ENCODE measurements at regions not wholly inside any gene's neighbourhood (a gene's known extent, or its start where the extent isn't known, plus 50 kb on each side); places are given as distances from the start of the nearest gene placed in this dataset.
"Not testable (repeated sequence)": the region's sequence is repeated elsewhere in the genome, so short reads cannot be mapped to it uniquely, and the experiment has no call there.

- TF ChIP-seq POLR2A (IDR thresholded peaks at IDR 0.05; ENCODE audit: low read depth); EP300 (IDR thresholded peaks at IDR 0.05): not testable (repeated sequence)
Measured at GRCh38 chr15:32342772-32343199, 60.3 kb downstream of the GOLGA8K start.
